ENCODE measurements at regions not wholly inside any gene's neighbourhood (a gene's known extent, or its start where the extent isn't known, plus 50 kb on each side); places are given as distances from the start of the nearest gene placed in this dataset.
"Not testable (repeated sequence)": the region's sequence is repeated elsewhere in the genome, so short reads cannot be mapped to it uniquely, and the experiment has no call there.

GRCh38 chr6:131443014-131443413 is 130.0 kb upstream of the ARG1 start:
- ChIA-PET POLR2A (no interaction called here), CTCF (no interaction called here)
- H3K9me3 ChIP-seq (ENCODE audit: control insufficient read depth, insufficient read depth, low read depth, low read length) = no peaks in the 10 kb centered on the region
- ATAC-seq (no peak), DNase-seq (ENCODE audit: low read depth, low spot score) (no peak)
- intact Hi-C loops (cut with micrococcal nuclease; ENCODE audit: unreplicated experiment) (no loop called here), in situ Hi-C loops (cut with HindIII; ENCODE audit: low pct_unique_long_range_greater_than_20kb, low sequenced_read_pairs) (no loop called here)
- TF ChIP-seq SIN3A (IDR thresholded peaks at IDR 0.05; ENCODE audit: borderline replicate concordance, insufficient read depth, low read depth, low read length) = no peak
- TF ChIP-seq POLR2AphosphoS5 (IDR thresholded peaks at IDR 0.05; ENCODE audit: low read depth, low read length) = no peak
- TF ChIP-seq CTCF (IDR thresholded peaks at IDR 0.05) = no peak
- no peak overlapping the region for H3K27ac ChIP-seq (ENCODE audit: low read length)
- no TSS peak for BruUV-seq (replicated peaks)
- H3K4me1 ChIP-seq (ENCODE audit: control insufficient read depth, insufficient read depth, low read length) = no peaks in the 10 kb centered on the region
- H3K36me3 ChIP-seq (ENCODE audit: control insufficient read depth, insufficient read depth, low read length) = no peaks in the 10 kb centered on the region
- no peaks in the 10 kb centered on the region for H3K27me3 ChIP-seq (ENCODE audit: control insufficient read depth, insufficient read depth, low read length)
- no peak overlapping the region for H3K4me3 ChIP-seq (ENCODE audit: low read depth in 2 of 2, low read length in 2 of 2)

GRCh38 chr6:131443514-131443913 is 129.5 kb upstream of the ARG1 start:
- H3K9me3 ChIP-seq (ENCODE audit: control insufficient read depth, insufficient read depth, low read depth, low read length) = no peaks in the 10 kb centered on the region
- no peak for ATAC-seq
- ChIA-PET CTCF (no interaction called here), POLR2A (no interaction called here)
- DNase-seq (ENCODE audit: low read depth, low spot score) = no peak
- H3K27ac ChIP-seq (ENCODE audit: low read length) = no peak overlapping the region
- intact Hi-C loops (cut with micrococcal nuclease; ENCODE audit: unreplicated experiment) (no loop called here), in situ Hi-C loops (cut with HindIII; ENCODE audit: low pct_unique_long_range_greater_than_20kb, low sequenced_read_pairs) (no loop called here)
- no peaks in the 10 kb centered on the region for H3K4me1 ChIP-seq (ENCODE audit: control insufficient read depth, insufficient read depth, low read length)
- H3K27me3 ChIP-seq (ENCODE audit: control insufficient read depth, insufficient read depth, low read length) = no peaks in the 10 kb centered on the region
- no peak overlapping the region for H3K4me3 ChIP-seq (ENCODE audit: low read depth in 2 of 2, low read length in 2 of 2)
- no TSS peak for BruUV-seq (replicated peaks)
- TF ChIP-seq REST (IDR thresholded peaks at IDR 0.05; ENCODE audit: insufficient read depth in 1 of 2, low read depth in 2 of 2, low read length in 1 of 2) (no peak), CTCF (IDR thresholded peaks at IDR 0.05) (no peak), SIN3A (IDR thresholded peaks at IDR 0.05; ENCODE audit: borderline replicate concordance, insufficient read depth, low read depth, low read length) (no peak), TCF7L2 (IDR thresholded peaks at IDR 0.05; ENCODE audit: low read depth, low read length) (no peak), POLR2AphosphoS5 (IDR thresholded peaks at IDR 0.05; ENCODE audit: low read depth, low read length) (no peak)
- no peaks in the 10 kb centered on the region for H3K36me3 ChIP-seq (ENCODE audit: control insufficient read depth, insufficient read depth, low read length)

GRCh38 chr6:131445356-131445755 is 127.7 kb upstream of the ARG1 start:
- DNase-seq (ENCODE audit: low read depth, low spot score); ATAC-seq; H3K27me3 ChIP-seq (ENCODE audit: control insufficient read depth, insufficient read depth, low read length); BruUV-seq (replicated peaks); H3K4me1 ChIP-seq (ENCODE audit: control insufficient read depth, insufficient read depth, low read length); H3K9me3 ChIP-seq (ENCODE audit: control insufficient read depth, insufficient read depth, low read depth, low read length); POLR2A ChIA-PET; H3K27ac ChIP-seq (ENCODE audit: low read length); intact Hi-C loops (cut with micrococcal nuclease; ENCODE audit: unreplicated experiment); H3K36me3 ChIP-seq (ENCODE audit: control insufficient read depth, insufficient read depth, low read length); CTCF ChIA-PET; in situ Hi-C loops (cut with HindIII; ENCODE audit: low pct_unique_long_range_greater_than_20kb, low sequenced_read_pairs); H3K4me3 ChIP-seq (ENCODE audit: low read depth in 2 of 2, low read length in 2 of 2): not testable (repeated sequence)
